Thymus (tissue), 11 donors: ENCODE measurements at regions not wholly inside any gene's neighbourhood (a gene's known extent, or its start where the extent isn't known, plus 50 kb on each side); places are given as distances from the start of the nearest gene placed in this dataset.

ENCODE experiments used
- DNase-seq, 9 donors: peaks; one replicate each; pipeline ENCODE4 v3.0.0-alpha.2; 2013; ENCODE audit warnings: low spot score in 9 of 9, low read depth in 6 of 9, missing footprints in 1 of 9
- H3K27ac ChIP-seq, 2 donors: one replicate each; pipeline ENCODE4 v1.5.1; 2013; ENCODE audit warnings: control low read depth in 1 of 2, low read depth in 1 of 2, low read length in 1 of 2, mild to moderate bottlenecking in 1 of 2, moderate library complexity in 1 of 2
- H3K27me3 ChIP-seq, 2 donors: one replicate each; pipeline ENCODE4 v1.5.1; 2013; ENCODE audit warnings: low read length in 1 of 2; ENCODE audit not compliant: control insufficient read depth in 2 of 2, insufficient read depth in 1 of 2
- H3K36me3 ChIP-seq, 2 donors: one replicate each; pipeline ENCODE4 v1.5.1; 2013; ENCODE audit warnings: low read length in 1 of 2, mild to moderate bottlenecking in 1 of 2, moderate library complexity in 1 of 2; ENCODE audit not compliant: control insufficient read depth in 2 of 2, insufficient read depth in 2 of 2
- H3K4me1 ChIP-seq, 2 donors: one replicate each; pipeline ENCODE4 v1.5.1; 2013; ENCODE audit warnings: low read length in 2 of 2; ENCODE audit not compliant: control insufficient read depth in 2 of 2, insufficient read depth in 2 of 2
- H3K4me3 ChIP-seq, 2 donors: one replicate each; pipeline ENCODE4 v1.5.1; 2013; ENCODE audit warnings: low read length in 2 of 2, control low read depth in 1 of 2, mild to moderate bottlenecking in 1 of 2
- H3K9me3 ChIP-seq, 2 donors: one replicate each; pipeline ENCODE4 v1.5.1; 2013; ENCODE audit warnings: low read length in 1 of 2, mild to moderate bottlenecking in 1 of 2; ENCODE audit not compliant: control insufficient read depth in 2 of 2, insufficient read depth in 1 of 2
- WGBS: extraction: QIAGEN DNeasy Blood & Tissue Kit; methylation state at CpG from one replicate; pipeline ENCODE4 v1.1.7; 2013; 5-methylcytosine and 5-hydroxymethylcytosine counted together
- donor health status: healthy.

GRCh38 chr13:105579821-105580710 is 955.4 kb downstream of the EFNB2 start:
- WGBS = 95% methylated on average over 2 of the region's 2 CpGs
- peaks cover 0 to 3% of the 10 kb centered on the region in 2 donors for H3K9me3 ChIP-seq
- no peaks in the 10 kb centered on the region for H3K36me3 ChIP-seq
- DNase-seq = no peak
- H3K4me3 ChIP-seq = no peak overlapping the region
- no peaks in the 10 kb centered on the region for H3K27me3 ChIP-seq
- H3K4me1 ChIP-seq = no peaks in the 10 kb centered on the region
- no peak overlapping the region for H3K27ac ChIP-seq

- H3K27ac ChIP-seq = no peak overlapping the region
- H3K36me3 ChIP-seq = no peaks in the 10 kb centered on the region
- H3K4me3 ChIP-seq = no peak overlapping the region
- no peaks in the 10 kb centered on the region for H3K4me1 ChIP-seq
- 77% methylated on average over 1 of the region's 1 CpG for WGBS
- no peaks in the 10 kb centered on the region for H3K27me3 ChIP-seq
- no peak for DNase-seq
- H3K9me3 ChIP-seq = peaks cover 0 to 5% of the 10 kb centered on the region in 2 donors
These were observed 962.3 kb downstream of the EFNB2 start for GRCh38 chr13:105573136-105573535.

- Histone ChIP-seq H3K36me3 (no peaks in the 10 kb centered on the region), H3K27me3 (no peaks in the 10 kb centered on the region), H3K4me1 (no peaks in the 10 kb centered on the region), H3K27ac (no peak overlapping the region), H3K9me3 (peaks cover 0 to 5% of the 10 kb centered on the region in 2 donors), H3K4me3 (no peak overlapping the region)
- whole genome bisulfite sequencing = 91% methylated on average over 1 of the region's 1 CpG
- no peak for DNase-seq
These were observed 963.1 kb downstream of the EFNB2 start for GRCh38 chr13:105572401-105572800.

- WGBS = 95% methylated on average over 2 of the region's 2 CpGs
- H3K27ac ChIP-seq = no peak overlapping the region
- H3K36me3 ChIP-seq = no peaks in the 10 kb centered on the region
- no peaks in the 10 kb centered on the region for H3K9me3 ChIP-seq
- no peak overlapping the region for H3K4me3 ChIP-seq
- H3K4me1 ChIP-seq = no peaks in the 10 kb centered on the region
- no peaks in the 10 kb centered on the region for H3K27me3 ChIP-seq
- DNase-seq = no peak
These were observed 965.6 kb downstream of the EFNB2 start for GRCh38 chr13:105569816-105570215.

- H3K4me1 ChIP-seq = no peaks in the 10 kb centered on the region
- no peaks in the 10 kb centered on the region for H3K27me3 ChIP-seq
- no peaks in the 10 kb centered on the region for H3K9me3 ChIP-seq
- WGBS = 93% methylated on average over 7 of the region's 7 CpGs
- no peak overlapping the region for H3K4me3 ChIP-seq
- H3K36me3 ChIP-seq = no peaks in the 10 kb centered on the region
- no peak overlapping the region for H3K27ac ChIP-seq
- no peak for DNase-seq
These were observed 967.4 kb downstream of the EFNB2 start for GRCh38 chr13:105567951-105568525.

- Histone ChIP-seq H3K4me1 (no peaks in the 10 kb centered on the region), H3K9me3 (no peaks in the 10 kb centered on the region), H3K27ac (no peak overlapping the region), H3K36me3 (no peaks in the 10 kb centered on the region), H3K27me3 (no peaks in the 10 kb centered on the region), H3K4me3 (no peak overlapping the region)
- DNase-seq = no peak
- 89% methylated on average over 3 of the region's 3 CpGs for WGBS
These were observed 970.2 kb downstream of the EFNB2 start for GRCh38 chr13:105565136-105565727.

GRCh38 chr13:105552078-105552477 is 983.4 kb downstream of the EFNB2 start:
- H3K4me1 ChIP-seq = no peaks in the 10 kb centered on the region
- 61% methylated on average over 12 of the region's 12 CpGs for WGBS
- no peaks in the 10 kb centered on the region for H3K36me3 ChIP-seq
- H3K9me3 ChIP-seq = peaks cover 0 to 1% of the 10 kb centered on the region in 2 donors
- DNase-seq = peak in 3 of 9 donors; percentile 1 to 18 (median 6)
- no peak overlapping the region for H3K27ac ChIP-seq
- no peaks in the 10 kb centered on the region for H3K27me3 ChIP-seq
- H3K4me3 ChIP-seq = no peak overlapping the region

GRCh38 chr13:105547851-105548250 is 987.6 kb downstream of the EFNB2 start:
- Histone ChIP-seq H3K27ac (no peak overlapping the region), H3K4me3 (no peak overlapping the region), H3K4me1 (no peaks in the 10 kb centered on the region), H3K9me3 (peaks cover 0 to 1% of the 10 kb centered on the region in 2 donors), H3K27me3 (no peaks in the 10 kb centered on the region), H3K36me3 (no peaks in the 10 kb centered on the region)
- WGBS = 97% methylated on average over 3 of the region's 3 CpGs
- no peak for DNase-seq

- H3K4me3 ChIP-seq = no peak overlapping the region
- no peaks in the 10 kb centered on the region for H3K36me3 ChIP-seq
- no peak for DNase-seq
- no peaks in the 10 kb centered on the region for H3K27me3 ChIP-seq
- no peaks in the 10 kb centered on the region for H3K4me1 ChIP-seq
- H3K9me3 ChIP-seq = no peaks in the 10 kb centered on the region
- WGBS = 97% methylated on average over 5 of the region's 5 CpGs
- H3K27ac ChIP-seq = no peak overlapping the region
These were observed 989.7 kb downstream of the EFNB2 start for GRCh38 chr13:105545811-105546210.
